SKM-1 treated with dmso at 0.1 percent for 144 hours (cell line): ENCODE measurements at regions not wholly inside any gene's neighbourhood (a gene's known extent, or its start where the extent isn't known, plus 50 kb on each side); places are given as distances from the start of the nearest gene placed in this dataset.

Source experiments
- DNase-seq: peaks from one replicate; lab custom pipeline; 2025; ENCODE audit not compliant: unreplicated experiment; lab: John Stamatoyannopoulos, UW

- DNase-seq, result no peak
These were observed 371.7 kb downstream of the EN1 start for GRCh38 chr2:118475622-118476205.

DNA sequence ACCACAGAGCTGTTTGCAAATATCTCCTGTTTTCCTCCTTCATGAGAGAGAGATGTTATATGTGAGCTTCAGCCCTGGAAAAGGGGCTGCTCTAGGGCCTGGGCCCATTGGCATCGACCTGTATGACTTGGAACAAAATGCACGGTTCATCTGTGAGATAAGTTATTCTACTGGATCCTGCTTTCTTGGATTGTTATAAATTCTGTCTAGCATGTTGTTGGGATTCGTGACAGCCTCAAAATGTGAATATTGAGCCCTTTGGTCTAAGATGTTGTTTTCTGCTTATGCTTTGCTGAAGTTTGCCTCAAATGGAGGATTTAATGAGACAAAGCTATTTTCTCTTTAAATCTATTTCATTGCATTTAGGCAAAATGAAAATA is 372.9 kb downstream of the EN1 start:
- DNase-seq, result no peak

- no peak for DNase-seq
These were observed 373.5 kb downstream of the EN1 start for GRCh38 chr2:118473846-118474540.

GRCh38 chr2:118473241-118473640 is 374.2 kb downstream of the EN1 start:
- no peak for DNase-seq

- no peak for DNase-seq
These were observed 377.2 kb downstream of the EN1 start for GRCh38 chr2:118470297-118470696.

GRCh38 chr2:118469103-118469502 is 378.3 kb downstream of the EN1 start:
- no peak for DNase-seq

- DNase-seq, result no peak
These were observed 376.4 kb downstream of the INSIG2 start for GRCh38 chr2:118464546-118465265.

DNA sequence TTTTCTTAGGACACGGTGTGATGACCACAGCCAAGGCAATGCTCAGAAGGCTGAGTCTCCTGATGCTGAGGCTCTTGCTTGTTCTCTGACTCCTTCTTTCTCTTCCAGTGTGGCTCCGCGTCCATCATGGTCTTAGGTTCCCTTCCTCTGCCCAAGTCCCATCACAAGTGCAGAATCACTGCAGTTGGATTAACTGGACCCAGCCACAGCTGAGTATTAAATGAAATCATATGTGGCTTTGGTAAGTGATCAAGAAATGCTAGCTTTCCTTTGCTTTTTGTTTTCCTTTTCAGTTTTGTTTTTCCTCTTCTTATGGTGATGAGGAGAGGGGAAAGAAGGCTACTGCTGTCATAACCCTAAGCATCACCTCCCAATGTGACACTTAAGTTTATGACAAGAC is 375.8 kb downstream of the INSIG2 start:
- no peak for DNase-seq

DNA sequence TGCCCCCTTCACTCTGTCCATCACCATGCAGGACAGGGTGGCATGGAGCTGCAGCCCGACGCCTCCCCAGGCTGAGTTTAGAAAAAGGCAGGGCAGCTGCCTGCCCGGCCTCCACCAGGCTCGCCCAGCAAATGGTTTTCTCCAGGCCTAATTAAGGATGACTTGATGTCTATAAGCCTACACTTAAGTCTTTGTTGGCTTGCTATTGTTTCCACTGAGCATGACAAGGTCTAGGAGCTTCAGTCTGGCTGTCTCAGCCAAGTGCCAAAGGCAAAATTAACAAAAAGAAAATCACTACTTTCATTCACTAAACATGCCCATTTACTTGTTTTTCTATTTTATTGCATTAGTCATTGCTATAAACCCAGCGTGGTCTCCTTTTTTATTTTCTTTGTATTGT is 372.2 kb downstream of the INSIG2 start:
- DNase-seq, result no peak

GRCh38 chr2:118459426-118459825 is 371.2 kb downstream of the INSIG2 start:
- no peak for DNase-seq

GRCh38 chr2:118457951-118458350 is 369.7 kb downstream of the INSIG2 start:
- DNase-seq, result no peak

- DNase-seq, result no peak
These were observed 361.1 kb downstream of the INSIG2 start for GRCh38 chr2:118449401-118449800.

- DNase-seq, result no peak
These were observed 355.3 kb downstream of the INSIG2 start for GRCh38 chr2:118443596-118443995.

DNA sequence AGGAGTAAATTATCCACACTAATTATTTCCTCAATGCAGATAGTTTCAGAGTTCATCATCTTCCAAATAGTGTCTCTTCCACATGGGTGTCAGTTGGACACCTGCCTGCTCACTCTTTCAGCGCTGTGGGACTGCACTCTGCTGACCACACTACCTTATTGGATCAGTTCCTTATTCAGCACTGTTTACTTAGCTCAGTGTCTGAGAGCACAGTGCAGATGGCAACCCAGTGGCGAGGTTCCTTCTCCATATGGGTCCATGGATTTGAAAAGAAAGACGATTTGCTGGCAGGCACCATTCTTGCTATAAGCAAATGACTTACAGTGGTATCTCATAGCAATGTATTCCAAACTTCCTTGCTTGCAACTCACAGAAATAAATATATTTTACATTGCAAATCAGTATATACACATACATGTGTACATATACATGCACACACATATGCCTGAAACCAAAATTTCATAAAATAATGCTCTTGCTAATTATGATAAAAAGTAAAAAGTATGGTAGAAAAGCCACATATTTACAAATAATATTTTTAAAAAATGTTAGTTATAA is 354.8 kb downstream of the INSIG2 start:
- DNase-seq, result no peak

DNA sequence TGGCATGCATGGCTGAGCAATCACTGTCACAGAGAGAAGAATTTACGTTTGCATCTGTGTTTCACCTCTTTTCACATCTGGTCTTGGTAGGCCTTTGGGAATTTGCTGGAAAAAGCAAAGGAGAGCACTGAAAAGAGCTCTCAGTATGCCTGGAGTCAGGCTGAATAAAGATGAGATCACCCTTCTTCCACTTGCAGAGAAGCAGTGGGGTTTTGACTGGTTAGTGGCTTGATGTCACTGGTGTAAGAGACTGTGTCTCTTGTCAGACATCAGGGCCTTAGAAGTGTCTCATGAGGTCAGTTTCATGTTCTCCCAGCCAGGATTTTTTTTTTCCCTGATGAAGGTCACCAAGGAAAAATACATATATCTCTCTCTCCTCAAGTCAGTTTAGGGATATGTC is 353.8 kb downstream of the INSIG2 start:
- no peak for DNase-seq

DNA sequence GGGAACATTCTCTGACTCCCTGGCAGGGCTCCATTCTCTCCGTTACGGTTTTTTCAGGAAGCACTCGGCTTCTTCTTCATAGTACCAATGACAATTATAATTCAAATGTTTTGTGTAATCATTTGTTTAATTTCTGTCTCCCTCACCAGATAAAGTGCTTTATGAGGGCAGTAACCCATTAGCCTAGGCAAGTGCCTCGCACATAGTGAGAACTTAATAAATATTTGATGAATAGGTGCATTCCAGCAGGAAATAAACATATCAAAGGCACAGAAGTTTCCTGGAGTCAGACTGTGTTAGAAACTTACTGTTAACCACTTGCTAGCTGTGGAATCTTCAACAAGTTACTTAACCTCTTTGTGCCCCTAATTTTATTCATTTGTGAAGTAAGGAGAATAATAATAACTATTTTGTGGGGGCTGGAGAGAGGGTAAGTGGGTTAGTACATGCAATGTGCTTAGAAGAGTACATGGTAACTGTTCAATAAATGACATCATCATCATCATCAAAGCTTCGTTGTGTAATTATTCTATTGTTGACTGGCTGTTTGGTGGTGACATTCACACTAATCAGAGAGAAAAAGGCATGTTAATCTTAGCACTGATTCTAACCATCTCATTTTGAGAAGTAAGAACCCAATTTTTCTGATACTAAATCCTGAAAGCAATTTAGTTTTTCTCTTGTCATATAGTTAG is 352.3 kb downstream of the INSIG2 start:
- DNase-seq, result no peak

DNA sequence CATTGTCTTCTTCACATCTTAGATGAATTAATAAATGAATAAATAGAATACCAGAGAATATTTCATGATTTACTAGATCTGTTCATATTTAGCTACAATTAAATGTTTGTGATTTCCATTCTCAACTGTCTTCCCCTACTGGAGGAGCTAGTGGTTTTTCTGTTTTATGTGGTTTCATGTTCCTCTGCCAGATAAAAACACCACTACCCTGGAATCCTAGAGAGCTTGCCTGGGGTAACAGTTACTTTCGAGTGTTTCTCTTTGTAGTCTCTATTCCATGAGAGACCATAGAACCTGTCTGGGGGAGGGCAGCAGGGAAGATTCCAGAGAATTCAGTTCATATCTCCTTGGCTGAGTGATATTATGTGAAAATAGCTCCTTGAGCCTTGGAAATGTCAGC is 349.2 kb downstream of the INSIG2 start:
- DNase-seq, result no peak

DNA sequence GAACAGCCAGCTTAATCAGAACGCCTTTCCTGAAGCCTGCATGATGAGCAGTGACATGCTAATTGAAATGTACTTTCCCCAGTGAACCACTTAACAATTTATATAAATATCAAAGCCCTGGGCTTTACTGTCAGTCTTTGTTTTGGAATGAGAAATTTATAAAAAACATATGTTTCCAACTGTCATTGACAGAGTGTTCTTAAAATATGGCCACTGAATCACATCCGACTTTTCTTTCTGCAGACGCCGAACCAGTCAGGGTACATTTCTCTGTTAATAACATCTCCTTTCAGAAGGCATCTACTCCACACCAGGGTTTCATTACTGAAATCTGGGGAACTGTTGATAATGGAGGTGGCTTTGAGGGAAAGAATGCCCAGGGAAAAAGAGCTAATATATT is 343.7 kb downstream of the INSIG2 start:
- DNase-seq, result no peak

GRCh38 chr2:118431586-118431985 is 343.3 kb downstream of the INSIG2 start:
- DNase-seq, result no peak

- DNase-seq, result no peak
These were observed 342.9 kb downstream of the INSIG2 start for GRCh38 chr2:118431165-118431517.

- no peak for DNase-seq
These were observed 342.4 kb downstream of the INSIG2 start for GRCh38 chr2:118430510-118431164.
